KMS-11 (cell line): ENCODE measurements at regions not wholly inside any gene's neighbourhood (a gene's known extent, or its start where the extent isn't known, plus 50 kb on each side); places are given as distances from the start of the nearest gene placed in this dataset.

Experiments
- H2AFZ ChIP-seq: fragments of 200-600 bp; sonication (generic); 2 replicates; pipeline ENCODE4 v1.6.1; 2016; ENCODE audit warnings: antibody characterized with exemption, mixed run types, low read depth
- H3K27ac ChIP-seq: fragments of 200-600 bp; sonication (generic); 2 replicates; pipeline ENCODE4 v1.6.1; 2016; ENCODE audit warnings: mild to moderate bottlenecking, mixed run types
- H3K27me3 ChIP-seq: fragments of 200-600 bp; sonication (generic); 2 replicates; pipeline ENCODE4 v1.6.1; 2017; ENCODE audit warnings: mild to moderate bottlenecking, low read depth, mixed run types, moderate library complexity; ENCODE audit not compliant: insufficient read depth
- H3K36me3 ChIP-seq: fragments of 200-600 bp; sonication (generic); 2 replicates; pipeline ENCODE4 v1.6.1; 2017; ENCODE audit warnings: mild to moderate bottlenecking, mixed run types; ENCODE audit not compliant: insufficient read depth
- H3K4me1 ChIP-seq: fragments of 200-600 bp; sonication (generic); 2 replicates; pipeline ENCODE4 v1.6.1; 2016; ENCODE audit warnings: mild to moderate bottlenecking, low read depth, mixed run types; ENCODE audit not compliant: poor library complexity, severe bottlenecking
- H3K4me2 ChIP-seq: fragments of 200-600 bp; sonication (generic); 2 replicates; pipeline ENCODE4 v1.7.0; 2016; ENCODE audit warnings: mild to moderate bottlenecking, mixed run types
- H3K4me3 ChIP-seq: fragments of 200-600 bp; sonication (generic); IDR thresholded peaks from 2 replicates; pipeline ENCODE4 v1.6.1; 2017; ENCODE audit warnings: low read depth, low read length, mixed read lengths; ENCODE audit not compliant: insufficient read depth
- H3K79me2 ChIP-seq: fragments of 200-600 bp; sonication (generic); 2 replicates; pipeline ENCODE4 v1.6.1; 2016; ENCODE audit warnings: low read depth, mixed run types; ENCODE audit not compliant: insufficient read depth
- H3K9ac ChIP-seq: fragments of 200-600 bp; sonication (generic); 2 replicates; pipeline ENCODE4 v1.6.1; 2016; ENCODE audit warnings: mild to moderate bottlenecking, mixed run types
- H4K20me1 ChIP-seq: fragments of 200-600 bp; sonication (generic); 2 replicates; pipeline ENCODE4 v1.6.1; 2016; ENCODE audit warnings: mild to moderate bottlenecking, mixed run types; ENCODE audit not compliant: insufficient read depth
- CTCF ChIP-seq: fragments of 200-600 bp; sonication (generic); conservative IDR thresholded peaks from 2 replicates; pipeline ENCODE4 v1.6.1; 2017; ENCODE audit warnings: low read depth, mild to moderate bottlenecking, antibody characterized with exemption, low read length, moderate library complexity, mixed read lengths

- no peak for TF ChIP-seq CTCF
- no peaks in the 10 kb centered on the region for H3K4me1 ChIP-seq
- no peaks in the 10 kb centered on the region for H3K27me3 ChIP-seq
- H3K79me2 ChIP-seq: no peaks in the 10 kb centered on the region
- no peak overlapping the region for H3K9ac ChIP-seq
- no peak overlapping the region for H3K4me3 ChIP-seq
- no peaks in the 10 kb centered on the region for H3K36me3 ChIP-seq
- H2AFZ ChIP-seq: no peak overlapping the region
- no peaks in the 10 kb centered on the region for H4K20me1 ChIP-seq
- H3K27ac ChIP-seq: no peak overlapping the region
- no peak overlapping the region for H3K4me2 ChIP-seq
Observed at GRCh38 chr5:12277504-12278192, 373.4 kb upstream of the CTNND2 start.

GRCh38 chr5:12274236-12274635, 370.0 kb upstream of the CTNND2 start:
- Histone ChIP-seq H3K4me3 (no peak overlapping the region), H3K4me2 (no peak overlapping the region), H3K4me1 (no peaks in the 10 kb centered on the region), H3K27me3 (no peaks in the 10 kb centered on the region), H4K20me1 (no peaks in the 10 kb centered on the region), H3K27ac (no peak overlapping the region), H3K79me2 (no peaks in the 10 kb centered on the region), H3K36me3 (no peaks in the 10 kb centered on the region), H2AFZ (no peak overlapping the region), H3K9ac (no peak overlapping the region)
- no peak for TF ChIP-seq CTCF

GRCh38 chr5:12272389-12272788, 368.1 kb upstream of the CTNND2 start:
- Histone ChIP-seq H3K4me3 (no peak overlapping the region), H2AFZ (no peak overlapping the region), H3K4me1 (no peaks in the 10 kb centered on the region), H3K27ac (no peak overlapping the region), H3K27me3 (no peaks in the 10 kb centered on the region), H3K9ac (no peak overlapping the region), H4K20me1 (no peaks in the 10 kb centered on the region), H3K36me3 (no peaks in the 10 kb centered on the region), H3K79me2 (no peaks in the 10 kb centered on the region), H3K4me2 (no peak overlapping the region)
- TF ChIP-seq CTCF: no peak

- Histone ChIP-seq H3K79me2 (no peaks in the 10 kb centered on the region), H3K9ac (no peak overlapping the region), H3K27me3 (no peaks in the 10 kb centered on the region), H3K36me3 (no peaks in the 10 kb centered on the region), H3K27ac (no peak overlapping the region), H3K4me3 (no peak overlapping the region), H2AFZ (no peak overlapping the region), H3K4me2 (no peak overlapping the region), H4K20me1 (no peaks in the 10 kb centered on the region), H3K4me1 (no peaks in the 10 kb centered on the region)
- TF ChIP-seq CTCF: no peak
Observed at GRCh38 chr5:12270914-12271313, 366.7 kb upstream of the CTNND2 start.
